Liver (tissue), 8 donors: ENCODE measurements at regions not wholly inside any gene's neighbourhood (a gene's known extent, or its start where the extent isn't known, plus 50 kb on each side); places are given as distances from the start of the nearest gene placed in this dataset.

Source experiments
- DNase-seq: peaks from one replicate; pipeline ENCODE4 v3.0.0-alpha.2; 2017; ENCODE audit warnings: low spot score
- H3K27ac ChIP-seq, 2 donors: one replicate each; pipeline ENCODE4 v1.7.0; 2013; ENCODE audit warnings: inconsistent platforms in 2 of 2, low read length in 2 of 2, control low read depth in 1 of 2, low read depth in 1 of 2, mild to moderate bottlenecking in 1 of 2
- H3K27me3 ChIP-seq, 4 donors: one replicate each; pipeline versions ENCODE4 v1.6.1 to v1.7.0; 2013; ENCODE audit warnings: low read length in 3 of 4, inconsistent platforms in 1 of 4, mild to moderate bottlenecking in 1 of 4, moderate library complexity in 1 of 4; ENCODE audit not compliant: control insufficient read depth in 4 of 4, insufficient read depth in 4 of 4
- H3K36me3 ChIP-seq, 4 donors: one replicate each; pipeline versions ENCODE4 v1.6.1 to v1.7.0; 2013; ENCODE audit warnings: low read length in 3 of 4, mild to moderate bottlenecking in 3 of 4, low read depth in 1 of 4, moderate library complexity in 1 of 4; ENCODE audit not compliant: control insufficient read depth in 4 of 4, insufficient read depth in 3 of 4
- H3K4me1 ChIP-seq, 4 donors: one replicate each; pipeline versions ENCODE4 v1.6.1 to v1.7.0; 2013; ENCODE audit warnings: low read length in 3 of 4, mild to moderate bottlenecking in 3 of 4, moderate library complexity in 1 of 4; ENCODE audit not compliant: control insufficient read depth in 4 of 4, insufficient read depth in 4 of 4
- H3K4me3 ChIP-seq, 3 donors: one replicate each; pipeline versions ENCODE4 v1.6.1 to v1.7.0; 2013; ENCODE audit warnings: low read length in 3 of 3, control low read depth in 1 of 3, low read depth in 1 of 3, mild to moderate bottlenecking in 1 of 3
- H3K9ac ChIP-seq, 2 donors: one replicate each; pipeline ENCODE4 v1.7.0; 2013; ENCODE audit warnings: low read length in 2 of 2, mild to moderate bottlenecking in 2 of 2, moderate library complexity in 2 of 2, control low read depth in 1 of 2, low read depth in 1 of 2
- H3K9me3 ChIP-seq, 4 donors: one replicate each; pipeline versions ENCODE4 v1.6.1 to v1.7.0; 2013; ENCODE audit warnings: low read length in 3 of 4; ENCODE audit not compliant: control insufficient read depth in 4 of 4
- EGR1 ChIP-seq, 2 donors: IDR thresholded peaks; 2 replicates each; pipeline ENCODE4 v1.6.1; 2016 to 2018; ENCODE audit warnings: antibody characterized with exemption in 2 of 2, low read depth in 2 of 2
- FOXA2 ChIP-seq: IDR thresholded peaks from 2 replicates; pipeline ENCODE4 v1.6.1; 2016; ENCODE audit warnings: antibody characterized with exemption
- JUND ChIP-seq, 2 donors: IDR thresholded peaks; 2 replicates each; pipeline ENCODE4 v1.6.1; 2016; ENCODE audit warnings: antibody characterized with exemption in 2 of 2
- MAX ChIP-seq: IDR thresholded peaks from 2 replicates; pipeline ENCODE4 v1.6.1; 2016; ENCODE audit warnings: antibody characterized with exemption
- RAD21 ChIP-seq, 2 donors: IDR thresholded peaks; 2 replicates each; pipeline ENCODE4 v1.6.1; 2016; ENCODE audit warnings: antibody characterized with exemption in 2 of 2, mild to moderate bottlenecking in 2 of 2
- SP1 ChIP-seq: IDR thresholded peaks from 2 replicates; pipeline ENCODE4 v1.6.1; 2018; ENCODE audit warnings: antibody characterized with exemption, mild to moderate bottlenecking
- TAF1 ChIP-seq: conservative IDR thresholded peaks from 2 replicates; pipeline ENCODE4 v1.6.1; 2016; ENCODE audit warnings: antibody characterized with exemption, mild to moderate bottlenecking
- YY1 ChIP-seq: IDR thresholded peaks from 2 replicates; pipeline ENCODE4 v1.6.1; 2016; ENCODE audit warnings: antibody characterized with exemption, mild to moderate bottlenecking
- WGBS: extraction: QIAGEN DNeasy Blood & Tissue Kit; methylation state at CpG from one replicate; pipeline ENCODE4 v1.1.7; 2013; 5-methylcytosine and 5-hydroxymethylcytosine counted together
- TF ChIP-seq, protein P1 (sequence below): fragments of 150-350 bp; IDR thresholded peaks from 2 replicates; pipeline ENCODE4 v1.5.1; 2017; ENCODE audit warnings: improper control_type of control experiment, low read depth, low read length; ENCODE audit not compliant: missing input control
- TF ChIP-seq, protein P2 (sequence below): IDR thresholded peaks from 2 replicates; pipeline ENCODE4 v1.6.1; 2016; ENCODE audit warnings: antibody characterized with exemption, mild to moderate bottlenecking
- donor health status: healthy.
- donor health status: healthy.
- donor health status: healthy.
- donor health status: healthy.
- donor health status: healthy.

DNA sequence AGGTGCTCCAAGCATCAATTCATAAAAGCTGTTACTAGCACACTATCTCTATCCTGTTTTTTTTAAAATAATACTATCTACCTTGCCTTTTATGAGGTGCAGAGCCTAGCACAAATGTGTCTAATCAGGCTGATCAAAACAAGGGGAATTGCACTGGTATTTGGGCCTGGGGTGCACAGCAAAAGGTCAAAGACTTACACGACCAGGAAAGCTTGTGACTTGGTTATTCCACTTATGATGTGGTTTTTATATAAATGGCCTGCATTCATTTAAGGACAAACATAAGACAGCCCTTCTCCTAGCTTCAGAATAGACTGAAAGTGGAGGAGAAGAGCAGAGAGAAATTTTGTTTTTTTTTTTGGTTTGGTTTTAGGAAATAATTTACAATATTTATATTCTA is 98.4 kb upstream of the SGIP1 start:
- 82% methylated on average over 1 of the region's 1 CpG for WGBS
- Histone ChIP-seq H3K4me3 (no peak overlapping the region), H3K4me1 (no peaks in the 10 kb centered on the region), H3K27me3 (no peaks in the 10 kb centered on the region), H3K9me3 (peaks cover 0 to 2% (median 0%) of the 10 kb centered on the region in 4 donors), H3K36me3 (no peaks in the 10 kb centered on the region), H3K9ac (no peak overlapping the region), H3K27ac (no peak overlapping the region)
- TF ChIP-seq SP1 (no peak), EGR1 (IDR thresholded peaks at IDR 0.05; ENCODE audit: low read depth in 2 of 2) (no peak), MAX (no peak), JUND (IDR thresholded peaks at IDR 0.05) (no peak), TAF1 (no peak)
- TF ChIP-seq, protein P1, sequence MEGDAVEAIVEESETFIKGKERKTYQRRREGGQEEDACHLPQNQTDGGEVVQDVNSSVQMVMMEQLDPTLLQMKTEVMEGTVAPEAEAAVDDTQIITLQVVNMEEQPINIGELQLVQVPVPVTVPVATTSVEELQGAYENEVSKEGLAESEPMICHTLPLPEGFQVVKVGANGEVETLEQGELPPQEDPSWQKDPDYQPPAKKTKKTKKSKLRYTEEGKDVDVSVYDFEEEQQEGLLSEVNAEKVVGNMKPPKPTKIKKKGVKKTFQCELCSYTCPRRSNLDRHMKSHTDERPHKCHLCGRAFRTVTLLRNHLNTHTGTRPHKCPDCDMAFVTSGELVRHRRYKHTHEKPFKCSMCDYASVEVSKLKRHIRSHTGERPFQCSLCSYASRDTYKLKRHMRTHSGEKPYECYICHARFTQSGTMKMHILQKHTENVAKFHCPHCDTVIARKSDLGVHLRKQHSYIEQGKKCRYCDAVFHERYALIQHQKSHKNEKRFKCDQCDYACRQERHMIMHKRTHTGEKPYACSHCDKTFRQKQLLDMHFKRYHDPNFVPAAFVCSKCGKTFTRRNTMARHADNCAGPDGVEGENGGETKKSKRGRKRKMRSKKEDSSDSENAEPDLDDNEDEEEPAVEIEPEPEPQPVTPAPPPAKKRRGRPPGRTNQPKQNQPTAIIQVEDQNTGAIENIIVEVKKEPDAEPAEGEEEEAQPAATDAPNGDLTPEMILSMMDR, result no peak
- DNase-seq, result no peak

DNA sequence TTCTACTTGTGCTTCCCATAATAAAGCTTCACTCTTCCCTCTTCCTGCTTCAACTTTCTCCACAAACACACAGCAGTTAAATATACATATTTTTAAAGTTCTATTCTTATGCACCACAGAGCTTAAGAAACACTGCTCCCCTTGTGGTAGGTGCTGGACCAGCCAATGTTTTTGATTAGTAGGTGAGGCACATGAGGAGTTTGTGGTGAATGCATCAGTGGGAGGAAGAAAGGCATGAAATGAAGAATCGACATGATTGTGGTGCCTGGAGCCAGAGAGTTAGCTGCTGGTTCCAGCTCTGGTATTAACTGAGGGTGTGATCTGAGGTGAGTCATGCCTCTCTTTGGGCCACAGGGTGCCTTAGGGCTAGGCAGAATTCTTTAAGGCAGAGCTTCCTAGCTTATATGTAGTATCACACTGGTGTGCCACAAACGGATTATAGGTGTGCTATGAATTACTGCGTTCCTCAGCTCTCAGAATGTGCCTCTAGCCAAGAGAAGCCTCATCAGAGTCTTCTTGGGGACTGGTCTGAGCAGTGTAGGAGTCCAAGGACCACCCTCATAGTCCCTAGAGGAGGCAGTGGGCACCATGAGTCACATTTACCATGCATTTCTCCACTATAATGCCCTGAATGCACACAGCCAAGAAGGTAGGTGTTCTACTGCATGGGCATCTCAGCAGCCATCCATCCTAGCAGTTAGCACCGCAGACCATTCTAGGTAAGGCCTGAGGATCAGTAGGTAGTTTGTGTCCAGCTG is 97.4 kb upstream of the SGIP1 start:
- Histone ChIP-seq H3K27ac (no peak overlapping the region), H3K36me3 (no peaks in the 10 kb centered on the region), H3K9me3 (no peaks in the 10 kb centered on the region), H3K4me1 (no peaks in the 10 kb centered on the region), H3K27me3 (no peaks in the 10 kb centered on the region), H3K9ac (no peak overlapping the region), H3K4me3 (no peak overlapping the region)
- DNase-seq, result no peak
- TF ChIP-seq FOXA2 (no peak), RAD21 (IDR thresholded peaks at IDR 0.05) (peak; percentile 72 to 80), EGR1 (IDR thresholded peaks at IDR 0.05; ENCODE audit: low read depth in 2 of 2) (no peak), YY1 (no peak)
- TF ChIP-seq, protein P1, result peak; percentile 31
- TF ChIP-seq, protein P2, sequence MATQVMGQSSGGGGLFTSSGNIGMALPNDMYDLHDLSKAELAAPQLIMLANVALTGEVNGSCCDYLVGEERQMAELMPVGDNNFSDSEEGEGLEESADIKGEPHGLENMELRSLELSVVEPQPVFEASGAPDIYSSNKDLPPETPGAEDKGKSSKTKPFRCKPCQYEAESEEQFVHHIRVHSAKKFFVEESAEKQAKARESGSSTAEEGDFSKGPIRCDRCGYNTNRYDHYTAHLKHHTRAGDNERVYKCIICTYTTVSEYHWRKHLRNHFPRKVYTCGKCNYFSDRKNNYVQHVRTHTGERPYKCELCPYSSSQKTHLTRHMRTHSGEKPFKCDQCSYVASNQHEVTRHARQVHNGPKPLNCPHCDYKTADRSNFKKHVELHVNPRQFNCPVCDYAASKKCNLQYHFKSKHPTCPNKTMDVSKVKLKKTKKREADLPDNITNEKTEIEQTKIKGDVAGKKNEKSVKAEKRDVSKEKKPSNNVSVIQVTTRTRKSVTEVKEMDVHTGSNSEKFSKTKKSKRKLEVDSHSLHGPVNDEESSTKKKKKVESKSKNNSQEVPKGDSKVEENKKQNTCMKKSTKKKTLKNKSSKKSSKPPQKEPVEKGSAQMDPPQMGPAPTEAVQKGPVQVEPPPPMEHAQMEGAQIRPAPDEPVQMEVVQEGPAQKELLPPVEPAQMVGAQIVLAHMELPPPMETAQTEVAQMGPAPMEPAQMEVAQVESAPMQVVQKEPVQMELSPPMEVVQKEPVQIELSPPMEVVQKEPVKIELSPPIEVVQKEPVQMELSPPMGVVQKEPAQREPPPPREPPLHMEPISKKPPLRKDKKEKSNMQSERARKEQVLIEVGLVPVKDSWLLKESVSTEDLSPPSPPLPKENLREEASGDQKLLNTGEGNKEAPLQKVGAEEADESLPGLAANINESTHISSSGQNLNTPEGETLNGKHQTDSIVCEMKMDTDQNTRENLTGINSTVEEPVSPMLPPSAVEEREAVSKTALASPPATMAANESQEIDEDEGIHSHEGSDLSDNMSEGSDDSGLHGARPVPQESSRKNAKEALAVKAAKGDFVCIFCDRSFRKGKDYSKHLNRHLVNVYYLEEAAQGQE, result no peak
- 88% methylated on average over 4 of the region's 4 CpGs for WGBS
